ENCODE measurements at regions not wholly inside any gene's neighbourhood (a gene's known extent, or its start where the extent isn't known, plus 50 kb on each side); places are given as distances from the start of the nearest gene placed in this dataset.
A peak's percentile ranks its signal among the peaks of the same experiment; 100 is the strongest.
"Not testable (repeated sequence)": the region's sequence is repeated elsewhere in the genome, so short reads cannot be mapped to it uniquely, and the experiment has no call there.

GRCh38 chr1:241440904-241441303, 78.7 kb downstream of the FH start:
- H3K9ac ChIP-seq (replicated peaks; ENCODE audit: extremely low read depth, insufficient read depth, low read length) = no peak overlapping the region
- intact Hi-C loops (cut with micrococcal nuclease) = no loop called here
- H4K20me1 ChIP-seq (replicated peaks; ENCODE audit: control insufficient read depth, extremely low read depth, insufficient read depth, low read length) = no peaks in the 10 kb centered on the region
- H3K9me1 ChIP-seq (replicated peaks; ENCODE audit: control insufficient read depth, extremely low read depth, insufficient read depth, low read length) = no peaks in the 10 kb centered on the region
- no peak for DNase-seq (ENCODE audit: low read depth, low spot score)
- CTCF ChIA-PET = no interaction called here
- no peaks in the 10 kb centered on the region for H3K36me3 ChIP-seq (ENCODE audit: control insufficient read depth in 2 of 2, extremely low read depth in 1 of 2, insufficient read depth in 2 of 2, low read length in 2 of 2)
- BruUV-seq (replicated peaks) = no TSS peak
- no peak overlapping the region for H3K4me2 ChIP-seq (ENCODE audit: insufficient read depth, low read length)
- no peak overlapping the region for H3K27ac ChIP-seq (ENCODE audit: insufficient read depth, low read depth, low read length)
- TF ChIP-seq GATA2 (IDR thresholded peaks at IDR 0.05; ENCODE audit: insufficient read depth, insufficient read length, low read depth, low read length) (no peak), FOS (IDR thresholded peaks at IDR 0.05; ENCODE audit: borderline replicate concordance, insufficient read depth, low read length) (peak; percentile 50)
- H2AFZ ChIP-seq (ENCODE audit: low read depth, low read length) = peak overlapping the region; percentile 73
- H3K9me3 ChIP-seq (replicated peaks; ENCODE audit: control insufficient read depth, insufficient read depth, low read length) = no peaks in the 10 kb centered on the region
- no peak overlapping the region for H3K4me3 ChIP-seq (replicated peaks in 1 of 3; ENCODE audit: insufficient read depth in 1 of 3, low read depth in 1 of 3, low read length in 3 of 3)
- no peak for FAIRE-seq
- POLR2A ChIA-PET = no interaction called here
- H3K4me1 ChIP-seq (ENCODE audit: control insufficient read depth, extremely low read depth, insufficient read depth, low read length) = peaks cover 4% of the 10 kb centered on the region
- dilution Hi-C loops (cut with MboI; ENCODE audit: extremely low pct_ligation_motif_present, low sequenced_read_pairs) = no loop called here
- H3K79me2 ChIP-seq (ENCODE audit: control insufficient read depth, insufficient read depth, low read length) = no peaks in the 10 kb centered on the region
- no peaks in the 10 kb centered on the region for H3K27me3 ChIP-seq (ENCODE audit: control insufficient read depth in 2 of 2, insufficient read depth in 2 of 2, low read length in 2 of 2)

- H3K4me1 ChIP-seq (ENCODE audit: control insufficient read depth, extremely low read depth, insufficient read depth, low read length); H3K9me3 ChIP-seq (replicated peaks; ENCODE audit: control insufficient read depth, insufficient read depth, low read length); H3K27me3 ChIP-seq (ENCODE audit: control insufficient read depth in 2 of 2, insufficient read depth in 2 of 2, low read length in 2 of 2); dilution Hi-C loops (cut with MboI; ENCODE audit: extremely low pct_ligation_motif_present, low sequenced_read_pairs); H3K9me1 ChIP-seq (replicated peaks; ENCODE audit: control insufficient read depth, extremely low read depth, insufficient read depth, low read length); BruUV-seq (replicated peaks); H3K4me3 ChIP-seq (replicated peaks in 1 of 3; ENCODE audit: insufficient read depth in 1 of 3, low read depth in 1 of 3, low read length in 3 of 3); H2AFZ ChIP-seq (ENCODE audit: low read depth, low read length); H3K9ac ChIP-seq (replicated peaks; ENCODE audit: extremely low read depth, insufficient read depth, low read length); DNase-seq (ENCODE audit: low read depth, low spot score); H3K36me3 ChIP-seq (ENCODE audit: control insufficient read depth in 2 of 2, extremely low read depth in 1 of 2, insufficient read depth in 2 of 2, low read length in 2 of 2); H4K20me1 ChIP-seq (replicated peaks; ENCODE audit: control insufficient read depth, extremely low read depth, insufficient read depth, low read length); H3K4me2 ChIP-seq (ENCODE audit: insufficient read depth, low read length); intact Hi-C loops (cut with micrococcal nuclease); POLR2A ChIA-PET; H3K79me2 ChIP-seq (ENCODE audit: control insufficient read depth, insufficient read depth, low read length); CTCF ChIA-PET; FAIRE-seq; H3K27ac ChIP-seq (ENCODE audit: insufficient read depth, low read depth, low read length): not testable (repeated sequence)
These were observed 80.9 kb downstream of the FH start for GRCh38 chr1:241438686-241439085.
